ENCODE measurements at regions not wholly inside any gene's neighbourhood (a gene's known extent, or its start where the extent isn't known, plus 50 kb on each side); places are given as distances from the start of the nearest gene placed in this dataset.

- no peaks in the 10 kb centered on the region for H3K27me3 Mint-ChIP-seq
- CTCF ChIA-PET = no interaction called here
Measured at GRCh38 chr18:34097312-34097711, 127.4 kb downstream of the NOL4 start.

GRCh38 chr18:34094148-34094547 is 130.6 kb downstream of the NOL4 start:
- CTCF ChIA-PET = no interaction called here
- no peak overlapping the region for H3K27ac Mint-ChIP-seq
- no peaks in the 10 kb centered on the region for H3K4me1 Mint-ChIP-seq
- peaks cover 3% of the 10 kb centered on the region for H3K9me3 Mint-ChIP-seq
- no peak for DNase-seq
- no peaks in the 10 kb centered on the region for H3K27me3 Mint-ChIP-seq
- H3K4me3 Mint-ChIP-seq = no peak overlapping the region
- H3K36me3 Mint-ChIP-seq = no peaks in the 10 kb centered on the region

More at GRCh38 chr18:34097312-34097711, 127.4 kb downstream of the NOL4 start:
- H3K36me3 Mint-ChIP-seq = no peaks in the 10 kb centered on the region
- no peaks in the 10 kb centered on the region for H3K4me1 Mint-ChIP-seq
- H3K27ac Mint-ChIP-seq = no peak overlapping the region
- no peaks in the 10 kb centered on the region for H3K9me3 Mint-ChIP-seq
- DNase-seq = no peak
- no peak overlapping the region for H3K4me3 Mint-ChIP-seq

DNA sequence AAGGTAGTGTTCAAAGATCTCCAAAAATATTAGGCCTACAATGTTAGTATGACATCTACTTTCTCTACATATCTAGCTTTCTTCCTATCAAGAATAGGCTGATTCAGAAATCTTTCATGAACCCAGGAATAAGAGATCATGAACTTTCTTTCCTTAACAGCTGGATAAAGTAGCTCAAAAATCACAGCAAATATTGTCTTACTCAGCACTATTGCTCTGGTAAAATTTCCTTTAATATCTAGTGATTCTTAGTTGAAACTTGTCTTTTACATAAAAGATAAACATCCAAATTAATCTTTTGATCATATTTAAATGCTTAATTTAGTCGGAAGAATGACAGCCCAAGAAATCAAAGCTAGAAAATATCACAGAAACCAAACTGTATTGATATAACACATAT is 131.9 kb downstream of the NOL4 start:
- no peak overlapping the region for H3K4me3 Mint-ChIP-seq
- peaks cover 3% of the 10 kb centered on the region for H3K9me3 Mint-ChIP-seq
- CTCF ChIA-PET = no interaction called here
- DNase-seq = no peak
- H3K27ac Mint-ChIP-seq = no peak overlapping the region
- no peaks in the 10 kb centered on the region for H3K27me3 Mint-ChIP-seq
- no peaks in the 10 kb centered on the region for H3K4me1 Mint-ChIP-seq
- H3K36me3 Mint-ChIP-seq = no peaks in the 10 kb centered on the region

DNA sequence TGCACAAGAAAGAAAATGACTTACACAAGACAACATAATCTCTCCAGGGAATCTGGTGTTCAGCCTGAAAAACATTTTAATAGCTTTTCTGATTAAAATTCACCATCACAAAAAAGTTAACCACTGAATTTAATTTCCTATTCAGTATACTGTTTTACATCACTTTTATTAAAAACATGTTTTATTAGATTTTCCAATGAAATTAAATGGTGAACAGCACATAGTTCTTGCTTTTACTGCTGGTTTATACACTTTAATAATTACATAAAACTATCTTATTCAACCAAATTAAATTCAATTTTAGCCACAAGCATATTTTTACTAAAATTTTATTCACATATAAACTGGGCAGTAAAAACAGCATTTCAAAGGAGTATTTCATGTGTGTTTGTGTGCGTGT is 138.3 kb downstream of the NOL4 start:
- Mint-ChIP-seq H3K27me3 (no peaks in the 10 kb centered on the region), H3K27ac (no peak overlapping the region), H3K9me3 (peaks cover 3% of the 10 kb centered on the region), H3K36me3 (no peaks in the 10 kb centered on the region), H3K4me1 (no peaks in the 10 kb centered on the region), H3K4me3 (no peak overlapping the region)
- no peak for DNase-seq
- CTCF ChIA-PET = no interaction called here

DNA sequence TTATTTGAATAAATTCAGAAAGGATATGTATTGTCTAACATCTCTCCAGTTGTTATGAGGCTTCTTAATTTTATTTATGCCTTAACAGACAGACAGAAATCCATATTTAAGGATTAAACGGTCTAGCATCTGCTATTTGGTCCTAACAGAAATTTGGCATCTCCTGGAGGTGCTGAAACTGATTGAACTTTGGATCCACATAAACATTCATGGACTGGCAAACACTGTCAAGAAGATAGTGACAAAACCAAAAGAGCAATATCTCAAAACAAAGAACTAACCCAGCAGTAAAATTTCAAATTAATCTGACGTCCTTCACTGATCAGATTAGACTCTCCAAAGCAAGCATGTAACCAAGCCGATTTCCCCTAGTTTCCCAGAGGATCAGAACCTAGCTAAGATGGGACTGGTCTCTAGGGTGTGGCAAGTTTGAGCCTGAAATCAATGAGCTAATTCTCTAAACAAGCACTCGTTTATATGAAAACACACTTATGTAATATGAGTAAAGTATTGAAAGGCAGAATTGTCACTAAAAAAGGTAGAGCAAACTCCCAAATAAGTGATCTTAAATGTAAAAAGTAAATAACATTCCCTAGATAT is 139.5 kb downstream of the NOL4 start:
- no peak for DNase-seq
- Mint-ChIP-seq H3K9me3 (peaks cover under 1% of the 10 kb centered on the region), H3K27ac (no peak overlapping the region), H3K27me3 (no peaks in the 10 kb centered on the region), H3K4me1 (no peaks in the 10 kb centered on the region), H3K36me3 (no peaks in the 10 kb centered on the region), H3K4me3 (no peak overlapping the region)
- CTCF ChIA-PET = no interaction called here

GRCh38 chr18:34084635-34085034 is 140.1 kb downstream of the NOL4 start:
- Mint-ChIP-seq H3K27me3 (no peaks in the 10 kb centered on the region), H3K36me3 (no peaks in the 10 kb centered on the region), H3K9me3 (no peaks in the 10 kb centered on the region), H3K4me3 (no peak overlapping the region), H3K27ac (no peak overlapping the region), H3K4me1 (no peaks in the 10 kb centered on the region)
- no peak for DNase-seq
- CTCF ChIA-PET = no interaction called here

DNA sequence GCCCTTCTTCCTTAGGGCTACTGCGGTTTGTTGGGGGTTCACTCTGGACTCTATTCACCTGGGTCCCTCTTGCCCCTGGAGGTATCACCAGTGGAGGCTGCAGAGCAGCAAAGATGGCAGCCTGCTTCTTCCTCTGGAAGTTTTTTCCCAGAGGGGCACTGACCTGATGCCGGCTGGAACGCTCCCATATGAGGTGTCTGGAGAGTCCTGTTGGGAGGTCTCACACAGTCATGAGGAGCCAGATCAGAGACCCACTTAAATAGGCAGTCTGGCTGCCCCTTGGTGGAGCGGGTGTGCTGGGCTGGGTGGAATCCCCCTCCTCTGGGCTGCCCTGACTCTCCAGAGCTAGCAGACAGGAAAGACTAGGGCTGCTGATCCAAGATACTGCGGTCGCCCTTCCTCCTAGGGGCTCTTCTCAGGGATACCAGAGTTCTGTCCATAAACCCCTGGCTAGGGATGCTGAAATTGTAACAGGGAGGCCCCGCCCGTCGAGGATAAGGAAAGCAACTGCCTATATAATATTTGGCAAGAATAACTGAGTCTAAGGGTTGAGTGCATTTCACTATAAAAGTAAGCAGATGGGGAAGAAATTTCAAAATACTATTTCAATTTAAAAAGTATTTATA is 140.7 kb downstream of the NOL4 start:
- H3K4me3 Mint-ChIP-seq = no peak overlapping the region
- no peaks in the 10 kb centered on the region for H3K4me1 Mint-ChIP-seq
- no peak for DNase-seq
- CTCF ChIA-PET = no interaction called here
- no peak overlapping the region for H3K27ac Mint-ChIP-seq
- no peaks in the 10 kb centered on the region for H3K27me3 Mint-ChIP-seq
- H3K9me3 Mint-ChIP-seq = no peaks in the 10 kb centered on the region
- H3K36me3 Mint-ChIP-seq = no peaks in the 10 kb centered on the region

- Mint-ChIP-seq H3K27me3 (no peaks in the 10 kb centered on the region), H3K4me3 (no peak overlapping the region), H3K27ac (no peak overlapping the region), H3K4me1 (no peaks in the 10 kb centered on the region), H3K9me3 (no peaks in the 10 kb centered on the region), H3K36me3 (no peaks in the 10 kb centered on the region)
- CTCF ChIA-PET = no interaction called here
- DNase-seq = no peak
Measured at GRCh38 chr18:34077599-34077998, 147.1 kb downstream of the NOL4 start.

DNA sequence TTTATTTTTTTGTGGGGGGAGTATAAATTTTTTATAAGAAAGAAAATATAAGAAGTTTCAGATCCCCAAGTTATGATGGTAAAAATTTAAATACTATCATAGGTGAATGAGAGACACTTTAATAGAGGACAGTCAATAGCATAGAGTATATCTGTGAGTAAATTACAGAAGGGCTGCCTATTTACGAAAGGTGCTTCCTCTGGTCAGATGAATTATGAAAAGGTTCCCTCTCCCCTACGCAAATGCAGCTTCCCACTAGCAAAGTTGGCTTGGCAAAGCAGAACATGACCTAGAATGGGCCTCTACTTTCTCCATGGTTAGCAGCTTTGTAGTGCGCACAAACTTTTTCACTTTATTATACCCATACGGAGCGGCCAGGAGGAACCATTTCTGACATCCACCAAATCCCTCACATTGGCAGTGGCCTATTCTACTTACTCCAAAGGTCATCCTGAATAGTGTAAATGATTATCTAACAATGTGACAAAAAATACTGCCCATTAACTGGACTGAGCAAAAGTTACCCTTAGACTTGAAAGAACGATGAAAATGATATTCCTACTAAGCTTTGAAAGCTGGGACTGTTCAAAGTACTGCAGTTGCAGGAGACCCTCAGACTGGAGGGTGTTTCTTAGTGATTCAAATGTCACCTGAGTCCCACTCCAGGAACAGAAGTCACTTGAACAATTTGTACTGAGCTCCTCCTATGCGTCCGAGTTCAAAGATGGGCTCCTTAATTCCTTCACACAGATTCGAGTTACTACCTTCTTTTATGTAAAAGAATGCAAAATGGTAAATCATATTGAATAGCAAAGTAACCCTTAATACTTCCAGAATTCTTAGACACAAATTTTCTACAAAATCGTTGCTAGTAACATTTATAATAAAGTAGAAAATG is 148.5 kb downstream of the NOL4 start:
- CTCF ChIA-PET = no interaction called here
- H3K27ac Mint-ChIP-seq = no peak overlapping the region
- DNase-seq = no peak
- H3K4me1 Mint-ChIP-seq = no peaks in the 10 kb centered on the region
- no peaks in the 10 kb centered on the region for H3K36me3 Mint-ChIP-seq
- no peak overlapping the region for H3K4me3 Mint-ChIP-seq
- H3K9me3 Mint-ChIP-seq = no peaks in the 10 kb centered on the region
- H3K27me3 Mint-ChIP-seq = no peaks in the 10 kb centered on the region

DNA sequence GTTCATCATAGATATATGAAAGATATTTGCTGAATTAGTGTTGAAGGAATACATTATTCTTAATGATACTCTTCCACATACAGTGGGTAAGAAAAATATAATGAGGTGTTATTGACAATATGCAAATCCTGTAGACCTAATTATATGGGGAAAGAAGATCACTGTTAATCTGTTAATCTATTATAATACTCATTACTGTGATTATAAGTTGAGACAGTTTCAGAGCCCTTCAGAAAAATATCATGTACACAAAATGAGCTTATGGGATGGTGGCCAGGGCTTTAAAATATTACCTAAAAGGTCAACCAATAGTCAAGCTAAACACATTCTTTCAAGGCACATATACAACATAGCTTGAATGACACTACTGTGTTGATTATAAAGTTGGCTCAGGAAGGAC is 163.5 kb downstream of the NOL4 start:
- H3K27ac Mint-ChIP-seq = no peak overlapping the region
- peaks cover 4% of the 10 kb centered on the region for H3K9me3 Mint-ChIP-seq
- H3K36me3 Mint-ChIP-seq = no peaks in the 10 kb centered on the region
- H3K27me3 Mint-ChIP-seq = no peaks in the 10 kb centered on the region
- DNase-seq = no peak
- CTCF ChIA-PET = no interaction called here
- no peak overlapping the region for H3K4me3 Mint-ChIP-seq
- H3K4me1 Mint-ChIP-seq = no peaks in the 10 kb centered on the region

DNA sequence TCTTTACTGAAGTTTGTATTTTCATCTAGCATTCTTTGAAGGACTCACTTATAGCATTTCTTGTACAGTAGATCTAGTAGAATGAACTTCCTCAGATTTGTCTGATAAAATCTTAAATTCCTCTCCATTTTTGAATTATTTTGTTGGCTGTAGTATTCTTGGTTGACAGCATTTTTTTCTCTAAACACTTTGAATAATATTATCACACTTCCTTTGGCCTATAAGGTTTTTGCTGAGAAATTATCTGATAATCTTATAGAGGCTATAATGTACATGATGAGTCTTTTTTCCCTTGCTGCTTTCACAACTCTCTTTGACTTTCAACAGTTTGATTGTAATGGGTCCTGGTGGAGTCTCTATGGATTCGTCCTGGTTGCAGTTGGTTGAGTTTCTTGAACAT is 169.5 kb downstream of the NOL4 start:
- CTCF ChIA-PET = no interaction called here
- Mint-ChIP-seq H3K4me3 (no peak overlapping the region), H3K4me1 (no peaks in the 10 kb centered on the region), H3K27me3 (no peaks in the 10 kb centered on the region), H3K36me3 (no peaks in the 10 kb centered on the region), H3K27ac (no peak overlapping the region), H3K9me3 (peaks cover 13% of the 10 kb centered on the region)
- DNase-seq = no peak

- no peaks in the 10 kb centered on the region for H3K36me3 Mint-ChIP-seq
- H3K9me3 Mint-ChIP-seq = peaks cover 8% of the 10 kb centered on the region
- CTCF ChIA-PET = no interaction called here
- H3K4me3 Mint-ChIP-seq = no peak overlapping the region
- no peak for DNase-seq
- H3K27ac Mint-ChIP-seq = no peak overlapping the region
- no peaks in the 10 kb centered on the region for H3K27me3 Mint-ChIP-seq
- no peaks in the 10 kb centered on the region for H3K4me1 Mint-ChIP-seq
Measured at GRCh38 chr18:34050661-34051060, 174.1 kb downstream of the NOL4 start.

DNA sequence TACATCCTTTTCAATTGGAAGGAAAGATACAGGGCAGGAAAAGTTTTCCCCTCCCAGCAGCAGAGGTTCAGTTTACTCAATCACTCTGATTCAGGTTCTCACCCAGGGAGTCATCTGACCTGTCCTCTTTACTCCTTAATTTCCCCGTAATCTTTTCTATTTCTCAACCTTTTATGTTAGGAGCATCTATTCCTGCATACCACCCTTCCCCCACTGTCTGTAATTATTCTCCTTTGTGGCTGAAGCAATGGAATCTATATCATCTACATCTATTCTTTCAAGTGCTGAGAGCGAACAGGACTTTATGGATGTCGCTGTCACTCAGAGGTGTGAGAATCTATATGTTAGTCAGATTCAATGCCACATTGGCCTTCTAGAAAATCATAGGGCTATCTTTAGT is 175.2 kb downstream of the NOL4 start:
- Mint-ChIP-seq H3K36me3 (no peaks in the 10 kb centered on the region), H3K27ac (no peak overlapping the region), H3K9me3 (peaks cover 2% of the 10 kb centered on the region), H3K4me1 (no peaks in the 10 kb centered on the region), H3K4me3 (no peak overlapping the region), H3K27me3 (no peaks in the 10 kb centered on the region)
- no peak for DNase-seq
- CTCF ChIA-PET = no interaction called here

GRCh38 chr18:34048423-34048822 is 176.3 kb downstream of the NOL4 start:
- Mint-ChIP-seq H3K9me3 (peaks cover 2% of the 10 kb centered on the region), H3K27me3 (no peaks in the 10 kb centered on the region), H3K4me3 (no peak overlapping the region), H3K27ac (no peak overlapping the region), H3K36me3 (no peaks in the 10 kb centered on the region), H3K4me1 (no peaks in the 10 kb centered on the region)
- no peak for DNase-seq
- CTCF ChIA-PET = no interaction called here

Data from activated naive CD4-positive, alpha-beta T cell treated with anti-CD3 and anti-CD28 coated beads, Interleukin-2, amount 10 ng/mL, durations not matched to agents 7 days and 5 days (primary cell).